ENCODE measurements at regions not wholly inside any gene's neighbourhood (a gene's known extent, or its start where the extent isn't known, plus 50 kb on each side); places are given as distances from the start of the nearest gene placed in this dataset.

DNA sequence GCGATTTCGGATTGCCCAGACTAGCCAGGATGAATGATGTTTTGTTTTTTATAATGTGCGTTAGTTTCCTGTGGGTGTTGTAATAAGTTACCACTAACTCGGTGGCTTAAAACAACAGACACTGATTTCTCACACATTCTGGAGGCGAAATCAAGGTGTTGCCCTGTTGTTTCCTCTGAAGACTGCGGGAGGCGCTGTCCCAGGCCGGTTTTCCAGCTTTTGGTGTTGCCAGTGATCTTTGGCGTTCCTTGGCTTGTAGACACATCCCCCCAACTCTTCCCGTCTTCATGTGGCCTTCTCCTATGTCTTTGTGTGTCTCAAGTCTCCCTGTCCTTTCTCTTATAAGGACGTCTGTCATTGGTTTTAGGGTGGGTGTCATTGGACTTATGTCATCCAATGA lies 267.7 kb downstream of the AACS start:
- Histone ChIP-seq H3K4me3 (ENCODE audit: low read depth, low read length) (no peak overlapping the region), H3K9me3 (ENCODE audit: control insufficient read depth, insufficient read depth, low read length) (peaks cover 5% of the 10 kb centered on the region), H3K27ac (ENCODE audit: low read depth, low read length) (no peak overlapping the region), H3K27me3 (ENCODE audit: control insufficient read depth, insufficient read depth, low read length) (no peaks in the 10 kb centered on the region)
- ChIA-PET CTCF (no interaction called here), POLR2A (no interaction called here)
- TF ChIP-seq, protein P1, sequence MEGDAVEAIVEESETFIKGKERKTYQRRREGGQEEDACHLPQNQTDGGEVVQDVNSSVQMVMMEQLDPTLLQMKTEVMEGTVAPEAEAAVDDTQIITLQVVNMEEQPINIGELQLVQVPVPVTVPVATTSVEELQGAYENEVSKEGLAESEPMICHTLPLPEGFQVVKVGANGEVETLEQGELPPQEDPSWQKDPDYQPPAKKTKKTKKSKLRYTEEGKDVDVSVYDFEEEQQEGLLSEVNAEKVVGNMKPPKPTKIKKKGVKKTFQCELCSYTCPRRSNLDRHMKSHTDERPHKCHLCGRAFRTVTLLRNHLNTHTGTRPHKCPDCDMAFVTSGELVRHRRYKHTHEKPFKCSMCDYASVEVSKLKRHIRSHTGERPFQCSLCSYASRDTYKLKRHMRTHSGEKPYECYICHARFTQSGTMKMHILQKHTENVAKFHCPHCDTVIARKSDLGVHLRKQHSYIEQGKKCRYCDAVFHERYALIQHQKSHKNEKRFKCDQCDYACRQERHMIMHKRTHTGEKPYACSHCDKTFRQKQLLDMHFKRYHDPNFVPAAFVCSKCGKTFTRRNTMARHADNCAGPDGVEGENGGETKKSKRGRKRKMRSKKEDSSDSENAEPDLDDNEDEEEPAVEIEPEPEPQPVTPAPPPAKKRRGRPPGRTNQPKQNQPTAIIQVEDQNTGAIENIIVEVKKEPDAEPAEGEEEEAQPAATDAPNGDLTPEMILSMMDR (IDR thresholded peaks at IDR 0.05; ENCODE audit: low read depth, low read length), result no peak
- no peak for DNase-seq (ENCODE audit: low read depth, low spot score)

DNA sequence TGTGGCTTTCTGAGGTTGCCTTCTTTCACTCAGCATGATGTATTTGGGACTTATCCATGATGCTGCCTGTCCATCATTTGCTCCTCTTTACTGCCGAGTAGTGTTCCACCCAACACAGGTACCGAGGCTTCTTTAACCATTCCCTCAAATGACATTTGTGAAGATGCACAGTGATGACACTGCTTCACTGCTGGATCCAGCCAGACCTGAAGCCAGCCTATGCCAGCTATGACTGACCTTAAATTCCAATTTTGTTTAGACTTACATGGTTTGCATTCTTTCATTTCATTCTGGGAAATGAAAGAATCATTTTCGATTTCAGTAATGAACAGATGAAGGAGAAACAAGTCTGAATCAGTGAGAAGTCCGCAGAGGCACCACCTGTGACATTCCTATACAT lies 271.0 kb downstream of the AACS start:
- POLR2A ChIA-PET, result no interaction called here
- Histone ChIP-seq H3K27ac (ENCODE audit: low read depth, low read length) (no peak overlapping the region), H3K27me3 (ENCODE audit: control insufficient read depth, insufficient read depth, low read length) (no peaks in the 10 kb centered on the region), H3K9me3 (ENCODE audit: control insufficient read depth, insufficient read depth, low read length) (no peaks in the 10 kb centered on the region; the same call in 1 of the 2 replicates), H3K4me3 (ENCODE audit: low read depth, low read length) (no peak overlapping the region)
- TF ChIP-seq, protein P1 (IDR thresholded peaks at IDR 0.05; ENCODE audit: low read depth, low read length), result no peak
- no peak for DNase-seq (ENCODE audit: low read depth, low spot score)
- CTCF ChIA-PET, result no interaction called here

DNA sequence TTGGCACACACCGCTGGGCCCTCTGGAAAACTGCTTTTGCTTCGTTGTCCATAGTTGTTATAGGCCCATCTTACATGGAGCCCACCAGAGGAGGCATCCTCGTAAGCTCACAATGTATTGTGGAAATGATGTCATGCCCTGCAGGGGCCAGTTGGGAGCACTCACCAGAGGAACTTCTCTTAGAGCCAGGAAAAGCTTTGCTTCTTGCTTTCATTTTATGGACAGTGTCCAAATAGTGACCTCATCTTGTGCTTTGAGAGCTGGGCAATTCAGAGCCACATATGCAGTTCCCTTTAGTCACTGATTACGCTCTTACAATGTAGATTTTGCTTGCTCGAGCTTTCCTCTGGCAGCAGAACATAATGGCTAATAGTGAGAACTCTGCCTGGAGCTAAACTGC lies 275.6 kb downstream of the AACS start:
- Histone ChIP-seq H3K27me3 (ENCODE audit: control insufficient read depth, insufficient read depth, low read length) (no peaks in the 10 kb centered on the region), H3K9me3 (ENCODE audit: control insufficient read depth, insufficient read depth, low read length) (peaks cover 6% of the 10 kb centered on the region; the same call in 1 of the 2 replicates), H3K4me3 (ENCODE audit: low read depth, low read length) (no peak overlapping the region), H3K27ac (ENCODE audit: low read depth, low read length) (no peak overlapping the region)
- POLR2A ChIA-PET, result no interaction called here
- TF ChIP-seq, protein P1 (IDR thresholded peaks at IDR 0.05; ENCODE audit: low read depth, low read length), result no peak
- CTCF ChIA-PET, result no interaction called here
- DNase-seq (ENCODE audit: low read depth, low spot score), result no peak

DNA sequence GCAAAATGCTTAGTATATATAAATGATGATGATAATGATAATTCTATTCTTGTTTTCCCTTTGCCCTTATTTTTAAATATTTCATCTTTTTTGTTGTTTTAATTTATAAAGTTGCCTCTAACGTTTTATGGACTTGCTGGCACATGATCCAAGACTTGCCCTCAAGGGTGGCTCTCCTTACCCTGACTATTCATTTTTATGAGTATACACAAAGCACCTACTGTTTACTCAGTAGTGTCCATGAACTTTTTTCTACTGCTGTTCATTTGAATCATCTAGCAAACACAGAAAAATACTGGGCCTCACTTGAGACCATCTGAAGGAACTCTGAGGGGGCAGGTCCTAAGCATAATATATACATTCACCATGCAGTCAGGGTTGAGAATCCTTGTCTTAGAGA lies 276.2 kb downstream of the AACS start:
- Histone ChIP-seq H3K27me3 (ENCODE audit: control insufficient read depth, insufficient read depth, low read length) (no peaks in the 10 kb centered on the region), H3K27ac (ENCODE audit: low read depth, low read length) (no peak overlapping the region), H3K9me3 (ENCODE audit: control insufficient read depth, insufficient read depth, low read length) (peaks cover 6% of the 10 kb centered on the region; the same call in 1 of the 2 replicates), H3K4me3 (ENCODE audit: low read depth, low read length) (no peak overlapping the region)
- ChIA-PET CTCF (no interaction called here), POLR2A (no interaction called here)
- no peak for DNase-seq (ENCODE audit: low read depth, low spot score)
- TF ChIP-seq, protein P1 (IDR thresholded peaks at IDR 0.05; ENCODE audit: low read depth, low read length), result no peak

DNA sequence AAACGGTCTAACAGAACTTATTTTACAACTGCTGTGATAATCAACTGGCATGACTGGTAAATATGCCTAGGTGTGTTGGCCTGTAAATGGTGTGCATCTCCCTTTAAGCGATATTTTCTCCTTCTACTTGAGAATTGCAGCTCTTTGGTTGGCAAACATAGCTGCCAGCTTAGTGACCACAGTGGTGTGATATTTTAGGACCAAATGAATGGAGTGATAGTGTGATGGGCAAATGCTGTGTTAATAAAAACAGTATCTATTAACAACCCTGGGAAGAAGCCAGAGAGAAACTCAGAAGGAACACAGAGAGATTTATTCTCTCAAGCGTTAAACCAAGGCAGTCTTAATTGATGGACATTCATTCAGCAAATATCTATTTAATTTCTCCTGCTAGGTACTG lies 278.4 kb downstream of the AACS start:
- POLR2A ChIA-PET, result no interaction called here
- Histone ChIP-seq H3K27ac (ENCODE audit: low read depth, low read length) (no peak overlapping the region), H3K9me3 (ENCODE audit: control insufficient read depth, insufficient read depth, low read length) (peaks cover 6% of the 10 kb centered on the region; the same call in 1 of the 2 replicates), H3K27me3 (ENCODE audit: control insufficient read depth, insufficient read depth, low read length) (no peaks in the 10 kb centered on the region), H3K4me3 (ENCODE audit: low read depth, low read length) (no peak overlapping the region)
- DNase-seq (ENCODE audit: low read depth, low spot score), result no peak
- CTCF ChIA-PET, result interaction anchor here (1.6 kb wide), 1 partner anchor 13 kb away, joined by 5 read pairs; no protein-coding TSS in a partner anchor
- TF ChIP-seq, protein P1 (IDR thresholded peaks at IDR 0.05; ENCODE audit: low read depth, low read length), result no peak
